ENCODE measurements at regions not wholly inside any gene's neighbourhood (a gene's known extent, or its start where the extent isn't known, plus 50 kb on each side); places are given as distances from the start of the nearest gene placed in this dataset.

DNA sequence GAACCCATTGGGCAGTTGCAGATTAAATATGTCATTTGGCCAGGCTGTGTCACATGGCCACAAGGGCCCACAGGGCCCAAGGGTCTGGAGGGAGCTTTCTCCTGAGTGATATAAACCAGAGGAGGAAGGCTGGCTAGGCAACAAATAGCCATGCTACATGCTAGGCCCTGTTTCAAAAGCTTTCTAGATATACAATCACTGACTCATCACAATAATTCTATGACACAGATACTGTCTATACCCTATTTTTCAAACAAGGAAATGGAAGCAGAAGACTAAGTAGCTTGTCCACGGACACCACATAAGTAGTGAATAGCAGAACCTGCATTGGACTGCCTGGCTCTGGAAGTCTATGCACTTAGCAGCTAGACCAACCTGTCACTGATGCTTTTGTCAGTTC is 625.4 kb downstream of the NTRK3 start:
- no peak for DNase-seq (ENCODE audit: low read depth)

GRCh38 chr15:87628311-87628710 is 628.2 kb downstream of the NTRK3 start:
- DNase-seq (ENCODE audit: low read depth), result no peak

DNA sequence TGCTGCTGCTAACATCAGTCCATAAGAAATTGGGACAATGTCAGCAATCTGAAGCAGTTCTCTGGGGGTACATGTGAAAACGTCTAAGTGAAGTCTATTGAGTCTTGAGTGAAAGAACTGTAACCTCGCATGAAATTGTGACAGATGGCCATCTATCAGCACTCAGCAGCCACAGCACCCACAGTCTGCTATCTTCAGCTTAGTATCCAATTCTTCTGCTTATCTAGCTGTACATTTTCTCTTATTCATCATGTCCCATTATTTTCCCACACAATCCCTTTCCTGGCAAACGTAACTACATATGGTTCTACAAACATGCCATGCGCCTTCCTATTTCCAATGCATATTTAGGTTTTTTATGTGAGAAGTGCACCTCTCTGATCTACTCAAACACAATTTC is 629.7 kb downstream of the NTRK3 start:
- DNase-seq (ENCODE audit: low read depth), result no peak

DNA sequence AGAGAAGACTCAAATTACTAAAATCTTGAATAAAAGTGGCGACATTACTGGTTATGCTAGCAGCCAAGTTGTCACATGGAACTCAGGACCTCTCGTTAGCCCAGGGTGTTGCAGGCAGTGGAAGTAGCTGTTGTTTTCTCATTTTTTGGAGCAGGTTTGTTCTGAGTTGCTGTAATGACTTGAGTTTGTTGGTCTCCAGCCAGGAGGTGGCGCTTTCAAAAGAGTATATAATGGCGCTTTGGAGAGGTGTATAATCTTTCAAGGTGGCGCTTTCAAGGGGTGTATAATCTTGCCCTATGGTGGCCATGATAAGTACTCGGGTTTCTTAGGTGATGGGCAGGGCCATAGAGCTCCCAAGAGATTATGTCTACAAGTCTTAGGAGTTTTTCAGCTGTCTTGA is 632.7 kb downstream of the NTRK3 start:
- peak; percentile 28 for DNase-seq (ENCODE audit: low read depth)

DNA sequence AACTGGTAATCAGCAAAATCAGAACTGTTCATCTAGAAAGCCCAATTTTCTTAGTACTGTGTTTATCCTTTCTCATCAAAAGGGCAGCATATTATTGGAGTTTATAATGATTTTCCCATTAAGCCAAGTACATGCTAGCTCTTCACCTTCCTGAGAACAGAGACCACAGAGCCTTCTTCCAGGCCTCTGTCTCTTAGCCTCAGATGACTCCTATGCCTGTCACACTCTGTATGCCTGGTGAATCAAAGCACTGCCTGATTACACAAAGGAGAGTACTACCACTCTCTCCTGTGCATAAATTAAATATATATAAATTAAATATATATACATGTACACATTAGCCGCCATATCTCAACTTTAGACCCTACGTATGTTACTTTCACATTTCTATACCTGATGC is 636.1 kb downstream of the NTRK3 start:
- peak; percentile 42 for DNase-seq (ENCODE audit: low read depth)

DNA sequence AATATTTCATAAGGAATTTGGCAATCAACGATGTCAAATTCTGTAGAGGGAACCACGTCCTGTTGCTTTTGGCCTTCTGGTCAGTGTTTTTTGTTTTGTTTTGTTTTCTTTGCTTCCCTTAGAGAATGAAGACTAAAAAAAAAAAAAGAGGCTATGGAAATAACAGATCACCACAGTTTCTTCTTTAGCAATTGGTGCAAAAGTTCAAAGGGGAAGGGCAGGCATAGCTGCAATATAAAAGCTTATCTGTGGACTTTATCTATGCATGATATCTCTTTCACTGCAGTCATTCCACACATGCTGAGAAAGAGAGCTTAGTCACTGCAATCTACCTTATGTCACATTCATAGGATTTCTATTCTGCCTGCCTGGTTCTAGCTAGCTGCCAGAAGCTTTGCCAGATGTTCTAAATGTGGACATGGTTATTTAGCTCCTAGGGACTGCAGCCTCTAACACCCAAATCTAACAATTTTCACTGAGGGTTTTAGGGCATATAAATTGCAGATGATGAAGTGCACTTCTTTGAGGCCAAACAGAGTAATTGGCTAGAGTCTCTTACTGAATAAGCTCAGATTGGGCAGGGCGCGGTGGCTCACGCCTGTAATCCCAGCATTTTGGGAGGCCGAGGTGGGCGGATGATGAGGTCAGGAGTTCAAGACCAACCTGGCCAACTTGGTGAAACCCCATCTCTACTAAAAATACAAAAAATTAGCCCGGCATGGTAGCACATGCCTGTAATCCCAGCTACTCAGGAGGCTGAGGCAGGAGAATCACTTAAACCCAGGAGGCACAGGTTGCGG is 637.2 kb downstream of the NTRK3 start:
- DNase-seq (ENCODE audit: low read depth), result peak; percentile 56

DNA sequence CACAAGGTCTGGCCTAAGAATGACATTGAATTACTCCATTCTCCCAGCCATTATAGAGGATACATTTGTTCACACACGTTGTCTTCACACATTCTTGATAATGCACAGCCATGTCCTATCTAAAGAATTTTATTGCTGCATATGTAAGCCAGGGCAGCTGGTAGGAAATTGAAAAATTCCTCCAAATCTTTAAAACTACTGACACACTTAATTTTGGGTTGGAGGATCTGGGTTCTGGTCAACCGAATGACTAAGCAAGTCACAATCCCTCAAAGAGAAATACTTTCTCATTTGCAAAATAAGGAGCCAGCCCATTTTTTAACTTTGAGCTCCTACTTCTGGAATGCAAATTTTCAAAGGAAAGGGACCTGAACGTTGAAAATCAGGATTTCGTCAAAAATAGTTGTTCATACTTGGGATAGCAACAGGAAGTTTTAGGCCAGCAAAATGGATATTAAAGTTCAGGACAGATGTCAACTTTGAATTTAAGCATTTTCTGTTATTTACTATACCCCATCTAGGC is 638.3 kb downstream of the NTRK3 start:
- no peak for DNase-seq (ENCODE audit: low read depth)

- no peak for DNase-seq (ENCODE audit: low read depth)
These were observed 641.8 kb downstream of the NTRK3 start for GRCh38 chr15:87614704-87615103.

DNA sequence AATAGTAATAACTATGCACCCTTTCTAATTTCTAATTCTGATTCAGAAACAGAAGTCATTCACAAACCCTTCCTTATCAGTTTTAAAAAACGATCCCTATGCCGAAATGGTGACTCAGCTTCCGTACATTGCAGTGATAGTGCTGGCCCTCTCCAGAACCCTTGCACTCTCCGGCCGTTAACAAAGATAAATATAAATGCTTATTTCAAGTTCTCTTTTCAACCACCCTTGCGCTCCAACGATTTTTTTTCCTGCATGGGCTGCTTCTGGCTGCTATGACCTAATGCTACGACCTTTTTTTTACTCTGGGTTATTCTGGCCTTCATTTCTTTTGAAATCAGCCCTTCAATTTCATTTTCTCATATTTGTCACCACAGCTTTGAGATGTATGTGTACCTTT is 646.2 kb downstream of the NTRK3 start:
- DNase-seq (ENCODE audit: low read depth), result no peak

- no peak for DNase-seq (ENCODE audit: low read depth)
These were observed 646.6 kb downstream of the NTRK3 start for GRCh38 chr15:87609894-87610293.

DNA sequence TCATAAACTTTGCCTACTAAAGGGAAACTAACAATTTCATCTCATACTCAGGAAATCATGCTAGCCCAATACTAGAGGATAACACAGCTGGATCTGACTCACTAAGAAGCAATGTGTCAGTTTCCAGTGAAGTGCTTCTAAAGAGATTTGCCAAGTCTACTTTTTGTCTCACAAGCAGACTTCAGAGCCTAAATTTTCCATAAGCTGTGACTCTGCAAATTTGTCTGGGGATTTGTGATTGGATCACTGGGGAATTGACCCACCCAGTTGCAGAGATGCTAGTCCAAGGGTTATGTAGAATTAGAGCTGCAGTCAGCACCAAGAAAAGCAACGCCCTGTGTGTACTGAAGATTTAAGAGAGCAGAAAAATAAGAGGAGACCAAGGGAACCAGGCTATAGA is 647.1 kb downstream of the NTRK3 start:
- peak; percentile 76 for DNase-seq (ENCODE audit: low read depth)

GRCh38 chr15:87608238-87609028 is 648.1 kb downstream of the NTRK3 start:
- DNase-seq (ENCODE audit: low read depth), result no peak

GRCh38 chr15:87606971-87607370 is 649.6 kb downstream of the NTRK3 start:
- DNase-seq (ENCODE audit: low read depth), result no peak

DNA sequence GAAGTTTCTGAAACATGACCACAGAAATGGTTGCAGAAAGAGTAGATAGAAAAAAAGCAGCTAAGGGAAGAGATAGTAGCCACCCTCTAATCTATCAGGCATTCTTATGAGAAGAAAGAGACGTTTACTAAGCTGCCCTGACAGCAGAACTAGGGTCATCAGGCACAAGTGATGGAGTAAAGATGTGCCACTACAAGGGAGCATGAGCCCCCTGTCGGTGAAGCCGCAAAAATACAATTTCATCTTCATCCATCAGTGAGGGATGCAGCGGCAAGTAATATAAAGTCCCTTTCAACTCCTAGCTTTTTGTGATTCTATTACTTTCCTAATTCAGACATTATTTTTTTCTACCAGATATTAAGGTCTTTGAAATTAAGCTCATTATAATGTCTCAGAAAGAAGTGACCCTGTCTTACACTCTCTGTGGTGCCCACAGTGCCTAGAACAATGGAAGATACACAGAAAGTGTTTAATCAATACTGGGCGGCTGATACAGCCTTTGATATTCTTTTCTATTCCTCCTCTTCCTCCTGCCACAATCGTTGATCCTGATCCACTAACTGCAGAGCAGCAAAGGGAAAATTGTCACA is 651.6 kb downstream of the NTRK3 start:
- peak; percentile 37 for DNase-seq (ENCODE audit: low read depth)

- no peak for DNase-seq (ENCODE audit: low read depth)
These were observed 654.2 kb downstream of the NTRK3 start for GRCh38 chr15:87602371-87602770.

DNA sequence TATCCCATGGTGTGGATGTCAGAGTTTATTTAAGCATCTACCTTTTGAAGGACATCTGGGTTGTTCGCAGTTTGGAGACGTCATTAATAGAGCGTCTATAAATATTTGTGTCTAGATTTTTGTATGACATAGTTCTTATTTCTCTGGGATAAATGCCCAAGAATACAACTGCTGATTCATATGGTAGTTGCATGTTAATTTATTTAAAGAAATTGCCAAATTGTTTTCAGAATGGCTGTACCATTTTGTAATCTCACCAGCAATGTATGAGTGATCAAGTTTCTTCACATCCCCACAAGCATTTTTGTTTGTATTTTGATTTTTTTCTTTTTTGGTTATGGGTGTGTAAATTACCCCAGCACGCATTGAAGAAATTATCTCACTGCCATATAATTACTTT is 656.9 kb downstream of the NTRK3 start:
- DNase-seq (ENCODE audit: low read depth), result no peak

DNA sequence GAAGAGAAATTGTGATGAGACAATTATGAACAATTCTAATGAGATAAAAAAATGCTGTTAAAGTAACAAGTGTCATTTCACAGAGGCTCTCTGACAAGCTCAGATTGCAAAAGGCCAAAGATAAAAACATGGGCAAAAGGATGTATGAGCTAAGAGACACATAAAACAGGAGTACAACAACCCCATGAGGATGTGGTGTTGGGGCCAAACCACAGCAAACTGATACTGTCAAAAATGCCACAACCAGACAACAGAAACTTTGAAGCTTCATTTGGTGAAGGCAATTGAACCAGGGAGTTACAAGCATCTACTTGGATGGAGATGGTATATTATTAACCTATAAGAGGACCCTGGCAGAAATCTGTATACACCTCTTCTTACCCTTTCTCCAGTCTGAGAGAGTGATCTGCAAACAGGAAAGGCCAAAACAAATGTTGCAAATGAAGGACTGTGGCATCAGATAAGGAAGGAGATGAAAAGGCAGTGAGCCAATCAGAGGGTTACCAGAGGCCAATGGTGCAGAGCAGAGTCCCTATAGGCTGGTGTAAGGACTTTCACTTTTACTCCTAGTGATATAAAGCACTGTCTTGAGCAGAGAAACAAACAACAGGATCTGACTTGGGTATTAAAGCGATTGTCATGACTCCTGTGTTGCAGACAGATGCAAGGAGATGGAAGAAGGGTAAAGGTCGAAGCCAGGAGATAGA is 659.0 kb downstream of the NTRK3 start:
- no peak for DNase-seq (ENCODE audit: low read depth)

- no peak for DNase-seq (ENCODE audit: low read depth)
These were observed 665.0 kb downstream of the NTRK3 start for GRCh38 chr15:87591582-87591981.

GRCh38 chr15:87591042-87591441 is 665.5 kb downstream of the NTRK3 start:
- DNase-seq (ENCODE audit: low read depth), result no peak

DNA sequence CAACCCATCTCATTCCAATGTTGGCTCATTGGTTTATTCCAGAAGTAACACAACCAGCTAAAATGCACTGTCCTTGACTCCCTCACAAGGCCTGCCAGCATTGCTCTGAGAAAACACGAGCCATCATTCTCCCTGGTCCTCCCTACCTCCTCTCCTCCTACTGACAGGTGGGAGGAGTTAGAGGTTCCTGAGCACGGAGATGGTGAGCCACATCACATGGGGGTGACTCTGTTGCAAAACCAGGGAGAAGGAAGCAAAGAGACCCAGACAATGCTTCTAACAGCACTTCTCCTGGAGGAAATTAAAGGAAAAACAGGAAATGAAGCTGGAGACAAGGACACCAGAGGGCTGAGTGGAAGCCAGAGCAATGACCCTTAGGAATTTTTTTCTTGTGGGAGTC is 667.4 kb downstream of the NTRK3 start:
- no peak for DNase-seq (ENCODE audit: low read depth)

- no peak for DNase-seq (ENCODE audit: low read depth)
These were observed 674.4 kb downstream of the NTRK3 start for GRCh38 chr15:87582169-87582568.

DNA sequence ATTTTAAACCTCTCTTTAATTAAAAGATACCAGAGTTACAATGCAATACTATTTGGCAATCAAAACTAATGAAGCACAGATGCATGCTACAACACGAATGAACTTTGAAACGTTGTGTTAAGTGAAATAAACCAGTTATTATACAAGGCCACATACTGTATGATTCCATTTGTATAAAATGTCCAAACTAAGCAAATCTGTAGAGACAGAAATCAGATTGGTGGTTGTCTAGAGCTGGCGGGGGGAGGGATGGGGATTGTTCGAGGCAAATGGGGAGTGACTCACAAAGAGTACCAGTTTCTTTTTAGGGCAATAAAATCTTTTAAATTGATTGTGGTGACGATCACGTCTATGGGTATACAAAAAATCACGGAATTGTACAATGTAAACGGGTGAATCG is 677.0 kb downstream of the NTRK3 start:
- no peak for DNase-seq (ENCODE audit: low read depth)
